Calu3 (cell line): ENCODE measurements at regions not wholly inside any gene's neighbourhood (a gene's known extent, or its start where the extent isn't known, plus 50 kb on each side); places are given as distances from the start of the nearest gene placed in this dataset.
"Not testable (repeated sequence)": the region's sequence is repeated elsewhere in the genome, so short reads cannot be mapped to it uniquely, and the experiment has no call there.

ENCODE experiments used
- BruUV-seq: library from RNA; stranded (reverse); fragments of 400-500 nt; replicated peaks from 2 replicates; lab custom pipeline; 2021; lab: Mats Ljungman, UMichigan
- CTCF ChIA-PET: fragments of 300-600 bp; sonication (Branson Sonifier 250); formaldehyde crosslinking; loops from one replicate; lab custom pipeline; 2022; ENCODE audit warnings: antibody characterized with exemption; lab: Charles Lee
- DNase-seq: peaks from one replicate; pipeline ENCODE4 v3.0.0; 2022
- H3K27ac Mint-ChIP-seq: one replicate; pipeline ENCODE4 v1.8.0; 2022; ENCODE audit warnings: mixed read lengths; ENCODE audit not compliant: unreplicated experiment
- H3K27me3 Mint-ChIP-seq: one replicate; pipeline ENCODE4 v1.8.0; 2022; ENCODE audit warnings: mixed read lengths; ENCODE audit not compliant: unreplicated experiment
- H3K36me3 Mint-ChIP-seq: one replicate; pipeline ENCODE4 v1.8.0; 2022; ENCODE audit warnings: mild to moderate bottlenecking, moderate library complexity, mixed read lengths; ENCODE audit not compliant: insufficient read depth, unreplicated experiment
- H3K4me1 Mint-ChIP-seq: one replicate; pipeline ENCODE4 v1.8.0; 2022; ENCODE audit warnings: mild to moderate bottlenecking, low read depth, mixed read lengths; ENCODE audit not compliant: unreplicated experiment
- H3K4me3 Mint-ChIP-seq: one replicate; pipeline ENCODE4 v1.8.0; 2022; ENCODE audit warnings: mild to moderate bottlenecking, low read depth, moderate library complexity, mixed read lengths; ENCODE audit not compliant: unreplicated experiment
- H3K9me3 Mint-ChIP-seq: one replicate; pipeline ENCODE4 v1.8.0; 2022; ENCODE audit warnings: low read depth, mixed read lengths; ENCODE audit not compliant: unreplicated experiment
- intact Hi-C: fragments of 100-400 bp; cut with micrococcal nuclease; formaldehyde crosslinking; loops from one replicate; pipeline ENCODE4 v1.10.0; 2022; ENCODE audit not compliant: unreplicated experiment
- TF ChIP-seq, protein P1 (sequence below): fragments of 200-600 bp; IDR thresholded peaks from one replicate; pipeline ENCODE4 v1.8.0; 2022; ENCODE audit warnings: antibody characterized with exemption; ENCODE audit not compliant: unreplicated experiment

DNA sequence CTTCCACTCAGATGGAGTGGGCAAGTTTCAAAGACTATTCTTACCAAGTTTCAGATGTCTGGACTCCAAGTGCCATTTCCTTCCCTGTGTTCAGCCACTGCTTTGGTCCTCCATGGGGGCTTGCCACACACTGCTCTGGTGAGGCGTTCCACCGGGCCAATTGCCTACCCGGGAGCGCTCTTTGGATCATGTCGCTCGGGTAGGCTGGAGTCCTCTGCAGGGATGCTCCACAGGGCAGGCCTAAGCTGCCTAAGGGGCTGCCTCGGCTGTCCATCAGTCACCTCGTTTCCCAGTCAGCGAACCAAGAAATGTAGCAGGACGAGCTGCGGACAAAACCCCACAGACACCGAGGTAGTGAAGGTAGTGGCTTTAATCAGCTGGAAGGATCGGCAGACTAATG is 200.7 kb upstream of the KLF8 start:
- H3K4me1 Mint-ChIP-seq, result peaks cover 36% of the 10 kb centered on the region
- BruUV-seq, result no TSS peak

DNA sequence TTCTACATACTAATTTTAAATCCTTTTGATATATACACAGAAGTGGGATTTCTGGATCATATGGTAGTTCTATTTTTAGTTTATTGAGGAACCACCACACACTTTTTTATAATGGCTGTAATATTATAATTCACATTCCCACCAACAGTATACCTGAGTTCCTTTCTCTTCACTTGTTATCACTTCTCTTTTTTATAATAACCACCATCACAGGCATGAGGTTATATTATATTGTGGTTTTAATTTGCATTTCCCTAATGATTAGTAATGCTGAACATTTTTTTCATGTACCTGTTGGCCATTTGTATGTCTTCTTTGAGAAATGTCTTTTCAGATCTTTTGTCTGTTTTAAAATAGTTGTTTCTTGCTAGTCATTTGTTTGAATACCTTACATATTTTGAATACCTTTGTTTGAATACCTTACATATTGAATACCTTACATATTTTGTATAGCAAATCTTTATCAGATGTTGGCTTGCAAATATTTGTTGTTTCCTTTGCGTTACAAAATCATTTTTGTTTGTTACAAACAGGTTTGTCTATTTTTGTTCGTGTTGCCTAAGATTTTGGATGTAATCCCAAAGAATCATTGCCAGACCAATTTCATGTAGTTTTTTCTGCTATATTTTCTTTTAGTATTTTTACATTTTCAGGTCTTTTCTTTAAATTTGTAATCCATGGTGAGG is 198.5 kb upstream of the KLF8 start:
- H3K36me3 Mint-ChIP-seq, result no peaks in the 10 kb centered on the region

More for the DNA sequence above, 200.7 kb upstream of the KLF8 start:
- CTCF ChIA-PET, result interaction anchor here (0.6 kb wide), 1 partner anchor 181 kb away, joined by 9 read pairs; no protein-coding TSS in a partner anchor
- intact Hi-C loops, result loop anchor here (5.0 kb wide), 1 partner anchor 101 kb away; no protein-coding TSS in a partner anchor
- Mint-ChIP-seq H3K4me3 (no peak overlapping the region), H3K27ac (no peak overlapping the region), H3K27me3 (no peaks in the 10 kb centered on the region), H3K36me3 (no peaks in the 10 kb centered on the region), H3K9me3 (no peaks in the 10 kb centered on the region)
- TF ChIP-seq, protein P1, sequence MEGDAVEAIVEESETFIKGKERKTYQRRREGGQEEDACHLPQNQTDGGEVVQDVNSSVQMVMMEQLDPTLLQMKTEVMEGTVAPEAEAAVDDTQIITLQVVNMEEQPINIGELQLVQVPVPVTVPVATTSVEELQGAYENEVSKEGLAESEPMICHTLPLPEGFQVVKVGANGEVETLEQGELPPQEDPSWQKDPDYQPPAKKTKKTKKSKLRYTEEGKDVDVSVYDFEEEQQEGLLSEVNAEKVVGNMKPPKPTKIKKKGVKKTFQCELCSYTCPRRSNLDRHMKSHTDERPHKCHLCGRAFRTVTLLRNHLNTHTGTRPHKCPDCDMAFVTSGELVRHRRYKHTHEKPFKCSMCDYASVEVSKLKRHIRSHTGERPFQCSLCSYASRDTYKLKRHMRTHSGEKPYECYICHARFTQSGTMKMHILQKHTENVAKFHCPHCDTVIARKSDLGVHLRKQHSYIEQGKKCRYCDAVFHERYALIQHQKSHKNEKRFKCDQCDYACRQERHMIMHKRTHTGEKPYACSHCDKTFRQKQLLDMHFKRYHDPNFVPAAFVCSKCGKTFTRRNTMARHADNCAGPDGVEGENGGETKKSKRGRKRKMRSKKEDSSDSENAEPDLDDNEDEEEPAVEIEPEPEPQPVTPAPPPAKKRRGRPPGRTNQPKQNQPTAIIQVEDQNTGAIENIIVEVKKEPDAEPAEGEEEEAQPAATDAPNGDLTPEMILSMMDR, result no peak
- DNase-seq, result no peak

DNA sequence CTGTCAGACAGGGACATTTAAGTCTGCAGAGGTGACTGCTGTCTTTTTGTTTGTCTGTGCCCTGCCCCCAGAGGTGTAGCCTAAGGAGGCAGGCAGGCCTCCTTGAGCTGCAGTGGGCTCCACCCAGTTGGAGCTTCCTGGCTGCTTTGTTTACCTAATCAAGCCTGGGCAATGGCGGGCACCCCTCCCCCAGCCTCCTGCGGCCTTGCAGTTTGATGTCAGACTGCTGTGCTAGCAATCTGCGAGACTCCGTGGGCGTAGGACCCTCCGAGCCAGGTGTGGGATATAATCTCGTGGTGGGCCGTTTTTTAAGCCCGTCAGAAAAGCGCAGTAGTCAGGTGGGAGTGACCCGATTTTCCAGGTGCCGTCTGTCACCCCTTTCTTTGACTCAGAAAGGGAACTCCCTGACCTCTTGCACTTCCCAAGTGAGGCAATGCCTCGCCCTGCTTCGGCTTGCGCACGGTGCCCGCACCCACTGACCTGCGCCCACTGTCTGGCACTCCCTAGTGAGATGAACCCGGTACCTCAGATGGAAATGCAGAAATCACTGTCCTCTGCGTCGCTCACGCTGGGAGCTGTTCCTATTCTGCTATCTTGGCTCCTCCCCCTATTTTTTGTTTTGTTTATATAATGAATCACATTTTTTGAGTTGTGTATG is 179.4 kb upstream of the KLF8 start:
- CTCF ChIA-PET, H3K27me3 Mint-ChIP-seq, BruUV-seq, H3K9me3 Mint-ChIP-seq, intact Hi-C loops, H3K4me1 Mint-ChIP-seq: not testable (repeated sequence)
- DNase-seq, result peak; percentile 51
- H3K27ac Mint-ChIP-seq, result peak overlapping the region; percentile 54
- peaks cover 16% of the 10 kb centered on the region for H3K36me3 Mint-ChIP-seq
- peak overlapping the region; percentile 63 for H3K4me3 Mint-ChIP-seq

More for the DNA sequence above, 198.5 kb upstream of the KLF8 start:
- H3K9me3 Mint-ChIP-seq, result no peaks in the 10 kb centered on the region
- intact Hi-C loops, result loop anchor here (5.0 kb wide), 1 partner anchor 99 kb away; no protein-coding TSS in a partner anchor
- H3K4me3 Mint-ChIP-seq, result no peak overlapping the region
- no peak overlapping the region for H3K27ac Mint-ChIP-seq
- no peak for DNase-seq
- no peaks in the 10 kb centered on the region for H3K27me3 Mint-ChIP-seq
- TF ChIP-seq, protein P1, result no peak
- peaks cover 36% of the 10 kb centered on the region for H3K4me1 Mint-ChIP-seq
- CTCF ChIA-PET, result no interaction called here
- BruUV-seq, result no TSS peak

DNA sequence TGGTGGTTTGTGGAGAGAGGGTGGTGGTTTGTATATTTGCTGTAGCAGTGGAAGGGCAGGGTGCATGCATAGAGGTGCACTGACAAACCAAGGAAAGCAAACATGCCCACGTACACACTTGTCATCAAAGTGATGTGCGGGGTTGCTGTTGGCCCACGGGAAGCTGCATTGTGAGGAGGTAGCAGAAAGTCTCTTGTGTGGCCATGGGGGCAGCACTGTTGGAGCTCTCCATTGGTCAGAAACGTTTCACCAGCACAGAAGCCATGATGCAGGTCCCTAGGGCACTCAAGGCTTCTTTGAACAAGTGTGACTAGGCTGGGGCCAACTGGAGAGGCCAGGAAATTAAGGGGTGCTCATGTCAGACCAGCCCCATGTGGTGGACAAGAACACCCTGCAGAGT is 174.8 kb upstream of the KLF8 start:
- CTCF ChIA-PET, result no interaction called here
- DNase-seq, result no peak
- intact Hi-C loops, result no loop called here
- peaks cover 16% of the 10 kb centered on the region for H3K36me3 Mint-ChIP-seq
- H3K4me3 Mint-ChIP-seq, result no peak overlapping the region
- TF ChIP-seq, protein P1, result no peak
- H3K4me1 Mint-ChIP-seq, result peaks cover 10% of the 10 kb centered on the region
- no peak overlapping the region for H3K27ac Mint-ChIP-seq
- no TSS peak for BruUV-seq
- H3K9me3 Mint-ChIP-seq, result peaks cover 6% of the 10 kb centered on the region
- no peaks in the 10 kb centered on the region for H3K27me3 Mint-ChIP-seq
